ENCODE measurements at regions not wholly inside any gene's neighbourhood (a gene's known extent, or its start where the extent isn't known, plus 50 kb on each side); places are given as distances from the start of the nearest gene placed in this dataset.

DNA sequence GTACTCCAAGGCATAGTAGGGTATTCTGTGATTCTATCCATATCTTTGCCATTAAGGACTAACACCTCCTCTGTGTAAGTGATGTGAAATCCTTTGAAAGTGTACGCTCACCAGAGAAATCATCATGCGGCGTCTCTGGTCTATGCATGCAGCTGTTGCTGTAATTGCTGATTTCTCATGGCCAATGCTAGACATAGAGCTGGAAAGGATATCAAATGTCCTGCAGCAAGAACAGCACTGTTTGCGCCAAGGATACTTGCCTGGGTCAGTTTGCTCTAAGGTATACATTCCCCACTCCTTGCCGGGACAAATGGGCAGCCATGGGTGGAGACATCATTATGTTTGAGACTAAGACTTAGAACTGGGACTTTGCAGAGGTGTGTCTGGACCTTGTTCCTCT, 896.4 kb downstream of the BCL11B start:
- TF ChIP-seq CTCF (IDR thresholded peaks at IDR 0.05) (no peak), POLR2A (IDR thresholded peaks at IDR 0.05) (no peak)
